ENCODE measurements at regions not wholly inside any gene's neighbourhood (a gene's known extent, or its start where the extent isn't known, plus 50 kb on each side); places are given as distances from the start of the nearest gene placed in this dataset.

GRCh38 chr1:208576425-208576824 lies 332.2 kb upstream of the PLXNA2 start:
- H3K9me3 Mint-ChIP-seq, result no peaks in the 10 kb centered on the region
- Histone ChIP-seq H3K4me1 (ENCODE audit: insufficient read depth) (no peaks in the 10 kb centered on the region), H4K20me1 (replicated peaks; ENCODE audit: insufficient read depth) (no peaks in the 10 kb centered on the region), H3K9me2 (ENCODE audit: insufficient read depth) (peaks cover 6% of the 10 kb centered on the region; the same call in 1 of the 2 replicates), H3K27ac (ENCODE audit: low read depth) (no peak overlapping the region), H3K27me3 (ENCODE audit: insufficient read depth) (no peaks in the 10 kb centered on the region), H3K4me3 (no peak overlapping the region), H3K79me2 (replicated peaks; ENCODE audit: insufficient read depth) (no peaks in the 10 kb centered on the region), H3F3A (replicated peaks; ENCODE audit: low read depth) (no peaks in the 10 kb centered on the region), H2AFZ (no peak overlapping the region), H3K36me3 (ENCODE audit: insufficient read depth) (no peaks in the 10 kb centered on the region), H3K4me2 (no peak overlapping the region)
- DNase-seq (ENCODE audit: low spot score), result no peak
- no peak overlapping the region for H3K4me3 Mint-ChIP-seq
- no peaks in the 10 kb centered on the region for H3K27me3 Mint-ChIP-seq (ENCODE audit: insufficient read depth, low read depth, poor library complexity)
- no peaks in the 10 kb centered on the region for H3K4me1 Mint-ChIP-seq
- no peak for TF ChIP-seq EZH2phosphoT487 (IDR thresholded peaks at IDR 0.05; ENCODE audit: unreplicated experiment)
- TF ChIP-seq REST (IDR thresholded peaks at IDR 0.05; ENCODE audit: unreplicated experiment), result no peak
- TF ChIP-seq ZNF462 (CRISPR knock-in tag; IDR thresholded peaks at IDR 0.05), result no peak
- TF ChIP-seq STAT1 (IDR thresholded peaks at IDR 0.05; ENCODE audit: unreplicated experiment), result no peak
- TF ChIP-seq ETS1 (IDR thresholded peaks at IDR 0.05), result no peak
- TF ChIP-seq ZNF114 (CRISPR knock-in tag; IDR thresholded peaks at IDR 0.05), result no peak
- TF ChIP-seq NANOG (IDR thresholded peaks at IDR 0.05; ENCODE audit: borderline replicate concordance), result no peak
- TF ChIP-seq CTCF (conservative IDR thresholded peaks at IDR 0.05; ENCODE audit: low read depth in 2 of 2), result no peak
- TF ChIP-seq JUNB (IDR thresholded peaks at IDR 0.05; ENCODE audit: unreplicated experiment), result no peak
- ATAC-seq, result no peak
- no peaks in the 10 kb centered on the region for H3K36me3 Mint-ChIP-seq (ENCODE audit: low read depth)
- H3K27ac Mint-ChIP-seq, result no peak overlapping the region

Measured in GM23338 (cell line).